Osteocyte (in vitro differentiated cells): ENCODE measurements at regions not wholly inside any gene's neighbourhood (a gene's known extent, or its start where the extent isn't known, plus 50 kb on each side); places are given as distances from the start of the nearest gene placed in this dataset.

Experiments used
- DNase-seq: peaks from one replicate; pipeline ENCODE4 v3.0.0; 2021; ENCODE audit warnings: mixed read lengths; ENCODE audit not compliant: unreplicated experiment; ENCODE audit errors: extremely low spot score
- H3K27ac Mint-ChIP-seq: one replicate; pipeline ENCODE4 v1.8.0; 2021; ENCODE audit warnings: mild to moderate bottlenecking, mixed read lengths; ENCODE audit not compliant: unreplicated experiment
- H3K27me3 Mint-ChIP-seq: one replicate; pipeline ENCODE4 v1.8.0; 2021; ENCODE audit warnings: mixed read lengths; ENCODE audit not compliant: unreplicated experiment
- H3K36me3 Mint-ChIP-seq: one replicate; pipeline ENCODE4 v1.8.0; 2021; ENCODE audit warnings: mixed read lengths; ENCODE audit not compliant: unreplicated experiment
- H3K4me1 Mint-ChIP-seq: one replicate; pipeline ENCODE4 v1.8.0; 2021; ENCODE audit warnings: mixed read lengths; ENCODE audit not compliant: unreplicated experiment
- H3K4me3 Mint-ChIP-seq: one replicate; pipeline ENCODE4 v1.8.0; 2021; ENCODE audit warnings: mild to moderate bottlenecking, moderate library complexity, mixed read lengths; ENCODE audit not compliant: unreplicated experiment
- H3K9me3 Mint-ChIP-seq: one replicate; pipeline ENCODE4 v1.8.0; 2021; ENCODE audit warnings: mixed read lengths; ENCODE audit not compliant: unreplicated experiment
- TF ChIP-seq, protein P1 (sequence below): fragments of 200-600 bp; sonication (generic); IDR thresholded peaks from 2 replicates; pipeline ENCODE4 v1.5.0; 2021; ENCODE audit warnings: antibody characterized with exemption, mild to moderate bottlenecking, moderate library complexity

DNA sequence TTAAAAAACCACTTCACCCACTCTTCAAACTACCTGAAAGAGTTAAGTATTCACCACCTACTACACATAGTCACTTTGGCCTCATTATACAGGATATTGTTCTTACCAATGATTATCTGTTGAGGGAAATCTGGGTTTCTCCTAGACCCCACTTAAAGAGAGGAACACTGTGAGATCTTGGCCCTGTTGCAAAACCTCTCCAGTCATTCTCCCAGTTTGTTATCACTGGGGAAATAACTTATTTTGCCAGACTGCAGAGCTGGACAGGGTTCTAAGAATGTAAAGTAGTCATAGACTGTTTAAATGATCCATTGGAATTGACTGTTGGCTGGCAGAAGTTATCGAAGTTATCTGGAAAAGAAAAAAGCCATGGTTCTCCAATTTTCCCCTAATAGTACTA is 143.8 kb downstream of the HGF start:
- H3K27ac Mint-ChIP-seq, result peak overlapping the region; percentile 90
- TF ChIP-seq, protein P1, sequence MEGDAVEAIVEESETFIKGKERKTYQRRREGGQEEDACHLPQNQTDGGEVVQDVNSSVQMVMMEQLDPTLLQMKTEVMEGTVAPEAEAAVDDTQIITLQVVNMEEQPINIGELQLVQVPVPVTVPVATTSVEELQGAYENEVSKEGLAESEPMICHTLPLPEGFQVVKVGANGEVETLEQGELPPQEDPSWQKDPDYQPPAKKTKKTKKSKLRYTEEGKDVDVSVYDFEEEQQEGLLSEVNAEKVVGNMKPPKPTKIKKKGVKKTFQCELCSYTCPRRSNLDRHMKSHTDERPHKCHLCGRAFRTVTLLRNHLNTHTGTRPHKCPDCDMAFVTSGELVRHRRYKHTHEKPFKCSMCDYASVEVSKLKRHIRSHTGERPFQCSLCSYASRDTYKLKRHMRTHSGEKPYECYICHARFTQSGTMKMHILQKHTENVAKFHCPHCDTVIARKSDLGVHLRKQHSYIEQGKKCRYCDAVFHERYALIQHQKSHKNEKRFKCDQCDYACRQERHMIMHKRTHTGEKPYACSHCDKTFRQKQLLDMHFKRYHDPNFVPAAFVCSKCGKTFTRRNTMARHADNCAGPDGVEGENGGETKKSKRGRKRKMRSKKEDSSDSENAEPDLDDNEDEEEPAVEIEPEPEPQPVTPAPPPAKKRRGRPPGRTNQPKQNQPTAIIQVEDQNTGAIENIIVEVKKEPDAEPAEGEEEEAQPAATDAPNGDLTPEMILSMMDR, result no peak
- peaks cover 7% of the 10 kb centered on the region for H3K36me3 Mint-ChIP-seq
- no peaks in the 10 kb centered on the region for H3K27me3 Mint-ChIP-seq
- DNase-seq, result no peak
- H3K4me3 Mint-ChIP-seq, result peak overlapping the region; percentile 44
- H3K9me3 Mint-ChIP-seq, result peaks cover 7% of the 10 kb centered on the region
- peaks cover 66% of the 10 kb centered on the region for H3K4me1 Mint-ChIP-seq

DNA sequence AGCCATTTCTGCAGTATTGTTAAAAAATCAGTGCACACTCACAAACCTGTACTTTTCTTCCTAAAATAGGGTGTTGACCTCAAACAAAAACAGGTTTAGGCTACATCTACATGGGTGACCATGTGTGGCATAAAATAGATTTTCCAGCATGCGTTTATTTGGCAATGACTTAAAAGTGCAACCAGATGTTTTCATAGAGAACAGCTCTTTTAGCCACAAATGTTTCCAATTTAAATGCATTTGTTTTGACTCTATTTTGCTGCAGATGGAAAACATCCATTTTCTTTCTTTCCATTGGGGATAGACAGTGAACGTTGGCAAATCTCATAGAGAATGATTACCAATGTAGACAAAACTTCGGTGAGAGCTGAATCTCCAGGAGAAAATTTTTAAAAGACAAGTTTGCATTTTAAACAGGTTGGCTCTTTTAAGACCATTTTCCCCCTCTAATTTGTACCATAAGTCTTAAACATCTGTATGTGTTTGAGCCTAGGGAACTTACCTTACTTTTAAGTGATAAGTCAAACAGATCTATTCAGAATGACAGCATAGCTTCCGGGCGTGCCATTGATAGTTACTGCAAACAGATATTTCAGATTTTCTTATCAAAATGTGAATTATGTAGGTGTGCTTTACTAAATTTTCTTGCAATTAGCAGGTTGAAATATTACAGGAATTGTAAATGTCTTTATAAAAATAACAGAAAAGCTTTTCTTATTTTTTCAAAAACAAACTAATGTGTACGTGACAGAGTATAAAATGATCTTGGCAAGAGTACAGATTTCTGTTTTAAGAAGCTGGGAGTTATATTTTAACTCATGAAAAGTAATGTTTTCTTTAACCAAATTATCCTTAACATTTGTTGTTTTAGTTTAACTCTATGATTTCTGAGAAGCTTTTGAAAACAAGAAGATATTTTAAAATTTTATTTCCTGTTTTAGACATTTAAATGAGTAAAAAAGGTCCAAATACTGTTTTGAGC is 144.9 kb downstream of the HGF start:
- H3K27ac Mint-ChIP-seq, result peak overlapping the region; percentile 90
- TF ChIP-seq, protein P1, result no peak

DNA sequence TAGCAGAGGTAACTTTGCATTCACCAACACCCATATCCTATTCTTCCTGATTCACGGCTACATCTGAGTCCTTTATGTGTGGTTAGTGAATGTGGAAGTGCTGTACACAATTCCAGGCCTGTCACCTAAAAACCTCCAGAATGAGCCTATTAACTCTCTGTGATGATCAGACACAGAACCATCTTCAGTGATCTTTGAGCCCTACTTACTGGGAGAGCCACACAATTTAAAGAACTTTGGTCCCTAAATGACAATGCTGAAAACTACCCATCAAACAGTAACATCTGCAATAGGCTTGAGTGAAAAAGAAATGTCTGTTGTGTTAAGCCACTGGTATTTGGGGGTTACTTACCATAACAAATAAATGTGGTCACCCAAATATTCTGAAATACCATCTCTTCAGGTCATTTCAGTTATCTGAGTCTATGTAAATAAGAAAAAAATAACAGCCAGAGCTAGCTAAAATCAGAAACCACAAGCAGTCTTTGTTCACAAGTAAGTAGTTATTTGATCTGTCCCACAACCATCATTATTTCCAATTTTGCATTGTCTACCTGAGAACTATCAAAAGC is 145.7 kb downstream of the HGF start:
- Mint-ChIP-seq H3K9me3 (peaks cover 3% of the 10 kb centered on the region), H3K36me3 (peaks cover 4% of the 10 kb centered on the region), H3K27ac (peak overlapping the region; percentile 90), H3K27me3 (no peaks in the 10 kb centered on the region), H3K4me1 (peaks cover 68% of the 10 kb centered on the region), H3K4me3 (no peak overlapping the region)
- TF ChIP-seq, protein P1, result no peak
- no peak for DNase-seq

More for the DNA sequence above, 144.9 kb downstream of the HGF start:
- no peaks in the 10 kb centered on the region for H3K27me3 Mint-ChIP-seq
- peaks cover 66% of the 10 kb centered on the region for H3K4me1 Mint-ChIP-seq
- peaks cover 4% of the 10 kb centered on the region for H3K36me3 Mint-ChIP-seq
- no peaks in the 10 kb centered on the region for H3K9me3 Mint-ChIP-seq
- peak overlapping the region; percentile 49 for H3K4me3 Mint-ChIP-seq
- no peak for DNase-seq

DNA sequence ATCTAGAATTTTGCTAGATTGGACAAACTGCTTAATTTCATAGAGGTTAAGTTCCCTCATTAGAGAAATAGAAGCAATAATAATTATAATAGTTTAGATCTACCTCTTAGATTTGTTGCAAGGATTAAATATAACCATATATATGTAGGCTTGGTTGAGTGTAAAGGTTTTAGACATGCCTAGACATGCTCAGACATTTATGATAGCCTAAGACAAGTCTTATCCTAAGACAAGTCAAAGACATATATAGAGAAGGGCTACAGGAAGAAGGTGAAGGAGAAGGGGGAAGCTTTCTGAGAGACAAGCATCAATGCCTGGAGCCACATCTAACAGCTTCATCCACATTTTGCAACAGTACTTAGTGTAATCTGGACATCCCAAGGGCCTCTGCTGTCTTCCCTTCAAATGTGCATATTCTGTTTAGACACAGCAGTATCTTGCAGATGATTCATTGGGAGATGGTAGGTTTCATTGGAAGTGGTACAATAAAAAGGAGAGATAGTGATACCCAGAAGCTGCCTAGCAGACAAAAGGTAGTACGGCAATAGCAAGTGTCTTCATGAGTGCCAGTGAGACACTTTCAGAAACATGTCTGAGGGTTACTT is 146.5 kb downstream of the HGF start:
- no peak for DNase-seq
- Mint-ChIP-seq H3K36me3 (peaks cover 4% of the 10 kb centered on the region), H3K4me3 (no peak overlapping the region), H3K27me3 (no peaks in the 10 kb centered on the region), H3K27ac (peak overlapping the region; percentile 90), H3K4me1 (peaks cover 69% of the 10 kb centered on the region), H3K9me3 (peaks cover 8% of the 10 kb centered on the region)
- TF ChIP-seq, protein P1, result no peak

DNA sequence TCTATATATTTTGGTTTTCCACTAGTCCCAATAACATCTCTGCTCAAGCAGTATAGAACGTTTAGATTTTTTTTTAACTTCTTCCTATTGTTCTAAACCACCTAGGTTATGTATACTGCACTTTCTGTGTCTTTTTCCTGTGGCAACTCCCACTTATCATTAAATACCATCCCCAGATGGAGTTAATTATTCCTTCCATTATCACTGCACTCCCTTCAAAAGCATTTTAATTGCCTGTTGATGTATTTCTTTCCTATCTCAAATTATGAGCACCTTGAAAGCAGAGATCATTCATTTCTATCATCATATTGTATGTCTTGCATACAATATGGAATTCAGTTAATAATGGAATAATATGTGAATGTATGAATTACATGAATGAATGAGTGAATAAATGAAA is 148.0 kb downstream of the HGF start:
- H3K36me3 Mint-ChIP-seq, result peaks cover 4% of the 10 kb centered on the region
- peaks cover 66% of the 10 kb centered on the region for H3K4me1 Mint-ChIP-seq
- H3K4me3 Mint-ChIP-seq, result no peak overlapping the region
- H3K27me3 Mint-ChIP-seq, result no peaks in the 10 kb centered on the region
- H3K9me3 Mint-ChIP-seq, result peaks cover 8% of the 10 kb centered on the region
- TF ChIP-seq, protein P1, result no peak
- H3K27ac Mint-ChIP-seq, result peak overlapping the region; percentile 50
- DNase-seq, result no peak
